Gastroesophageal sphincter (tissue), 3 donors: ENCODE measurements at regions not wholly inside any gene's neighbourhood (a gene's known extent, or its start where the extent isn't known, plus 50 kb on each side); places are given as distances from the start of the nearest gene placed in this dataset.

ENCODE experiments used
- EP300 ChIP-seq: sonication (generic); formaldehyde crosslinking; IDR thresholded peaks from one replicate; pipeline ENCODE4 v1.6.1; 2017; ENCODE audit warnings: antibody characterized with exemption, mild to moderate bottlenecking
- POLR2A ChIP-seq, 2 donors: fragments of 450-650 bp; IDR thresholded peaks; one replicate each; pipeline ENCODE4 v1.6.1; 2017; ENCODE audit warnings: antibody characterized with exemption in 2 of 2, mild to moderate bottlenecking in 2 of 2, moderate library complexity in 1 of 2
- POLR2AphosphoS5 ChIP-seq: sonication (generic); formaldehyde crosslinking; IDR thresholded peaks from one replicate; pipeline ENCODE4 v1.6.1; 2017; ENCODE audit warnings: antibody characterized with exemption
- TF ChIP-seq, protein P1 (sequence below), 4 experiments: fragments of 200-600 bp in 2 of 4; fragments of 450-650 bp in 2 of 4; sonication (generic) in 1 of 4; IDR thresholded peaks; one replicate each; pipeline ENCODE4 v1.5.1; 2017 to 2019; ENCODE audit warnings: antibody characterized with exemption in 4 of 4, mild to moderate bottlenecking in 2 of 4, moderate library complexity in 2 of 4

DNA sequence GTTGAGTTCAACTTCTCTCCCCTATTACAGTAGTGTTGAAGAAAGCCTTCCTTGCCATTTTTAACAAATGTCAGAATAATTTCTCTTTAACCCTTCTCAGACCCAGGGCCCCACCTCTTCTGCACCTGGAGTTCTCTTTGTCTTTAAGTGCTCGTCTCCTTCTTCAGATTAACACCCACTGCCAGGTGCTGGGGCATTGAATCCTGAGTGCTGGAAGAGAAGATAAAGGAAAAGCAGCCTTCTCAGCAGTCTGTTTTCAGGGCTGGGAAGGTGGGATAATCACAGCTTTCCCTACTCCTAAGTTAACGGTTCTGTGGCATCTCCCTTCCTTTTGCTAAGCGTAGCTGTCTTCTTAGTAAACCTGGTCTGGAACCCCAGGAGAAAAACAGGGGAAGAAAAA, 114.6 kb upstream of the TAB2 start:
- TF ChIP-seq, protein P1, sequence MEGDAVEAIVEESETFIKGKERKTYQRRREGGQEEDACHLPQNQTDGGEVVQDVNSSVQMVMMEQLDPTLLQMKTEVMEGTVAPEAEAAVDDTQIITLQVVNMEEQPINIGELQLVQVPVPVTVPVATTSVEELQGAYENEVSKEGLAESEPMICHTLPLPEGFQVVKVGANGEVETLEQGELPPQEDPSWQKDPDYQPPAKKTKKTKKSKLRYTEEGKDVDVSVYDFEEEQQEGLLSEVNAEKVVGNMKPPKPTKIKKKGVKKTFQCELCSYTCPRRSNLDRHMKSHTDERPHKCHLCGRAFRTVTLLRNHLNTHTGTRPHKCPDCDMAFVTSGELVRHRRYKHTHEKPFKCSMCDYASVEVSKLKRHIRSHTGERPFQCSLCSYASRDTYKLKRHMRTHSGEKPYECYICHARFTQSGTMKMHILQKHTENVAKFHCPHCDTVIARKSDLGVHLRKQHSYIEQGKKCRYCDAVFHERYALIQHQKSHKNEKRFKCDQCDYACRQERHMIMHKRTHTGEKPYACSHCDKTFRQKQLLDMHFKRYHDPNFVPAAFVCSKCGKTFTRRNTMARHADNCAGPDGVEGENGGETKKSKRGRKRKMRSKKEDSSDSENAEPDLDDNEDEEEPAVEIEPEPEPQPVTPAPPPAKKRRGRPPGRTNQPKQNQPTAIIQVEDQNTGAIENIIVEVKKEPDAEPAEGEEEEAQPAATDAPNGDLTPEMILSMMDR (IDR thresholded peaks at IDR 0.05), result no peak
- TF ChIP-seq POLR2A (IDR thresholded peaks at IDR 0.05) (no peak), EP300 (no peak), POLR2AphosphoS5 (no peak)
